HG03175 (cell line): ENCODE measurements at regions not wholly inside any gene's neighbourhood (a gene's known extent, or its start where the extent isn't known, plus 50 kb on each side); places are given as distances from the start of the nearest gene placed in this dataset.
"Not testable (repeated sequence)": the region's sequence is repeated elsewhere in the genome, so short reads cannot be mapped to it uniquely, and the experiment has no call there.

Experiments
- ATAC-seq: cut with Tn5 transposase; IDR thresholded peaks from one replicate; pipeline ENCODE4 v1.9.1; 2021; ENCODE audit warnings: mild to moderate bottlenecking, moderate library complexity; ENCODE audit not compliant: unreplicated experiment

DNA sequence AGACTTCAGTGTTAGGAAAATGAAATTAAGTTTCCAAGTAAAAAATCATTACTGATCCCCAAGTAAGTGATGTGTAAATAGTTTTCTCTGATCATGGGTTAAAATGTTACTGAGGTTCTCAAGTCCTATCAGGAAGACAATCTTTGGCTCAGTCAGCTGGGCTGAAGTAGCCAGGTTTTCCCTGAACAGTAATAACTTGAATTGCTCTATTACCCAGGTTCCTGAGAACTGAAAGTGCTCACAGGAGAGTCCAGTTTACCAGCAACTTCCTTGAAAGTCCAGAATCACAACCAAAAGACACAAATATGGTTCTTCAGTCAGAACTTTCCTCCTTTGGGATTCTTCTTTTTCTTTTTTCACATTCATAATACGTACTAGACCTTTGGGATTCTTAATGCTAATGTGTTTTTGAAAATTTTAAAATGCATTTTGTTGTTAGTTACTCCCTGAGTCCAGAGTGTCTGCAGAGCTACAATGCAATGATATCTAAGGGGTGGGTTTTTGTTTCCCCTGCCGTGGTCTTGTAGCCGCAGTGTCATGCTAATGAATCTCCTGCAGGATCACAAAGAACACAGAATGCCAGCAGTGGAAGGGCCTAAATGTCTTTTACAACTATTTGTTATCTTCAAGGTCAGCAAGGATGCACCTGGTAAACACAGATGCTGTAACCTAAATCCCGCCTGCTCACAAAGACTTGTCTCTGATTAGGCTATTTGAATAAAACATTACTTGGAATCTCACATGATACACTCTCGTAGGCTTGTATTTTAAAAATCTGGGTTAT, 439.8 kb upstream of the NR3C2 start:
- ATAC-seq = no peak

DNA sequence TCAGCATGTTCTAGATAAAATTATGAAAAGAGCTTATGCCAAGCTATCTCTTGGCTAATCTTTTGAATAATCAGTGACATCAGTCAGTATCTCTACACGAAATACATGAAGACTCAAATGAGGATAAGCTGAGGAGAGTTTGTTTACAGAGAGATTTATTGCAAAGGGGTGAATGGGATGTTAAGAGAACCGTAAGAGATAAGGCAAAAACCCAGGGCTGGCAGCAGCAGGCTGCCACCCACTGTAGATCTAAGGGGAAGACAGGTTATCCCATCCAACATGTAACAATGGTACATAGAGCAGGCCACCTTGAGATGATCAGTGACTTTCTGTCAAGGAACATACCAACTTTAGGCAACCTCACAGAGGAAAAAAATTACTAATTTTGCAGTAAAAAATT, 432.1 kb upstream of the NR3C2 start:
- ATAC-seq = no peak

DNA sequence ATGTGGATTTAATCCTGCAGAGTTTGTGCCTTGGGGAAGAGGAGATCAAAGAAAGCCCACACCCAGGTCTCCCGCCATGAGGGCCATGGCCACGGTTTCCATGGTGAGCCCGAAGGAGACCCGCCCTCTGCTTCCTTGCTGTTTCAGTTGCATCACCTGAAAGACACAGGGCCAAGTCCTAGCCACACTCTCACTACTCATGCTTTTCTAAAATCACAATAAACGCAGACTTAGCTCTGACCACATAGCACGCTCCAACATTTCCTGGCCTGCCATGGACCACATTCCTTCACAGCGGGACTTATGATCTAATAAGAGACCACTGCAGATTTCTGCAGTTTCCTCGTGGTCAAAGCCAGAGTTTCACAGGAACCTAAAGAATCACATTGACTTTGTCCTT, 426.0 kb upstream of the NR3C2 start:
- ATAC-seq = no peak

DNA sequence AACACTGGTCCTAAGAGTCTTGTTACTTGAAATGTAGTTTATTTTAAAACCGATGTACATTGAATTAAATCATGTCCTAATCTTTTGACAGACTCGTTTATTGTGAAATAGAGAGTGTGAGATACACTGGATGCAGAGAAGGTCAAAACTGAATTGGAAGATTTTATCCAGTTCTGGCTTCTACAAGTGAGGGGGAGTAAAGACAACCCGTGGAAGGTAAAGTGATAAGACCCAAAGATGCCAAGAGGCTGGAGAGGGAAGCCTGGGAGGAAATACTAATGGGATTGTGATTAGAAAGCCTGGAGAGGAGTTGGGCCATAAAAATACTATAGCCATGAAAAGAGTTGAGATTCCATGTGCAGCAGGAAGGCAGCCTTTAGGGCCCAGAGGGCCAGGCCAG, 424.5 kb upstream of the NR3C2 start:
- ATAC-seq = no peak

DNA sequence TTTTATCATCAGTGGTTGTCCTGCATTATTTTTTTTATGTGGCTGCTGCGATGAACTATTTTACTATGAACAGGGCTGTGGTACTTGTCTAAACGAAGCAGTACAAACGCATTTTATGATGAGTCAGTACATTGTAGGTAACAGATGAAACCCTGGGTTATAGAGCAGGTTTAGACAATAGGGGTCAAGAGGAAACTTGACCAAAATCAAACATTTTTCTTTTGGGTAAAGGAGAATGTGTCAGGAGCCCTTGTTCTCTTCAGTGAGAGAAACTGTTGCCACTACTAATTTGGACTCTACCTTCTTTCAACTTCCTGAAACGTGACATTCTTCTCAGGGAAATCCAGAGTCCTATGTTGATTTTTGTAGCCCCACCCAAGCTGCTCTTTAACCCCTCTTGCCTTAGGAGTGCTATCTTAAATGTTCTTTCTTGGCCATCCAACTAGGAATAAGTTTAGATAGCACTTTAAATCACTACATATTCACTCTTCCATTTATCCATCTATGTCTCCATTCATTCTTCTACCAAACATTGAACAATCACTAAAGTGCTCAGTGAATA, 415.8 kb upstream of the NR3C2 start:
- ATAC-seq = no peak

DNA sequence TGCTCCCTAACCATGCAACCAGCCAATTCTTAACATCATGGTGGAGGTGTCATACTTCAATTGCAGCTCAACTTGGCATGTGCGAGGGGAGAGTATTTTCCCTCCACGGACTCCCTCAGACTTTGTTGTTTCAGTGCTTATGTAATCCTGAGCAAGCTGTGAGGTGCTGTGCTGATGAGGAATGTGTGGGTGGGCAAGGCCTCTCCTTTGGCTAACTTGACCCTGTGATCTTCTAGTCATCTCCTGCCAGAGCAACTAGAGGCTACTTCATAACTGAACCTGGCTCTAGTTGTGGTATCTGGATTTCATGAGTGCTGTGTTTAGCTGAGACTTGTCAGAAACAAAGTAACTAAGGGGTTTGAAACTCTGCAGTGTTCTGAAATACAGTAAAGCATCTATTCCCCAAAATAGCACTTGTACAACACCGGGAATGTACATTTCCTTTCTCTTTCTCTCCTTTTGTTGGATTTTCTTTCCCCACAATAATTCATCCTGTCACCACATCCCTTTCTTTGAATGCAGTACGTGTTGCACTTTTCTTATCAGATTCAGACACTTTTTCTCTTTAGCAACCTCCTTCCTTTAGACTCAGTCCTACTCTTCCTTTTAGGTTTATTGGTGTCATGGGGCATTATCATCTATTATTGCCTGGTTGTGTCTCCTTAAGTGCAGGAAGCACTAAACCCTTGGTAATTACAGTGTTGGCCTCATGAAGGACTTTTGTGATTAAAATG, 415.2 kb upstream of the NR3C2 start:
- ATAC-seq = no peak

DNA sequence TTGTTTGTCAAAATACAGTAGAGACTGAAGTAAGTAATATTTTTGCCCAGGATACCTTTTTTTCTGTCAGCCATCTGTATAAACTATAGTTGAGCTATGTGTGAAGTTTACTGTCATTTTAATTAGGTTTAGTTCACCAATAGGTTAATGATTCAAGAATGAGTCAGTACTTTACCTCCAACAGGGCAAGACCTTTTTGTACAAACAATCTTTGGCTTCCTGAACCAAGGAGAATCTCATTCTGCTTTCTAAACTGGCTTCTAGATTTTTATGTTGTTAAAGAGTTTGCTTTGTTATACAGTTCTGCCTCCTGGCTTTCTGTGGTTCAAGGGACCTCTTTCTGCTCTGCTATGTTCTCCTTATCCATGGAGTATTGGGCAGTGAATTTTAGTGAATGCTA, 412.0 kb upstream of the NR3C2 start:
- ATAC-seq = no peak

DNA sequence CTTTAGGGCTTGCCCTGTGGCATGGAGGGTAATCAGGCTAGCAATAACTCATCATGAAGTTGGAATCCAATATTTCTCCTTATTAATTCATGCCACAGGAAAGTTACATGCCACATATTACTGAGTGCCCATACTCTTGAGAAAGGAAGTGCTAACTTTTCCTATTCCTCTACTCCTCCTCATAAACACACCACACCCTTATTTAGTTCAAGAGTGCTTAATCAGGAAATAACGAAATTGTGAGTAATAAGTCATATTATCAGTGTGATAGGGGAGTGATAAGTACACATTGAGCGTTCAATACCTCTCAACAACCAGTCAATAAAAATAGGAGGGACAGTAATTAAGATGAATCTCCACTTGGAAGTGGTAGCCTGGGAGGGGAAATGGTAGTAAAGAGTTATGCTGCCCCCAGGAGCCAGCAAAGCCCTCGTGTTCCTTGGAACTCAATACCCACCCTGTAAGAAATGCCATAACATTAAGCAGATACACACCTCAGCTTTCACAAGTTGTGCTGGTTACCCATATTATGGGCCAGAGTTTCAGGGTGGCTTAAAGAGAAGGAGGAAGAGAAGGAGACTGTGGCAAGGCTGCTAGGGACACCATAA, 410.0 kb upstream of the NR3C2 start:
- ATAC-seq = no peak

DNA sequence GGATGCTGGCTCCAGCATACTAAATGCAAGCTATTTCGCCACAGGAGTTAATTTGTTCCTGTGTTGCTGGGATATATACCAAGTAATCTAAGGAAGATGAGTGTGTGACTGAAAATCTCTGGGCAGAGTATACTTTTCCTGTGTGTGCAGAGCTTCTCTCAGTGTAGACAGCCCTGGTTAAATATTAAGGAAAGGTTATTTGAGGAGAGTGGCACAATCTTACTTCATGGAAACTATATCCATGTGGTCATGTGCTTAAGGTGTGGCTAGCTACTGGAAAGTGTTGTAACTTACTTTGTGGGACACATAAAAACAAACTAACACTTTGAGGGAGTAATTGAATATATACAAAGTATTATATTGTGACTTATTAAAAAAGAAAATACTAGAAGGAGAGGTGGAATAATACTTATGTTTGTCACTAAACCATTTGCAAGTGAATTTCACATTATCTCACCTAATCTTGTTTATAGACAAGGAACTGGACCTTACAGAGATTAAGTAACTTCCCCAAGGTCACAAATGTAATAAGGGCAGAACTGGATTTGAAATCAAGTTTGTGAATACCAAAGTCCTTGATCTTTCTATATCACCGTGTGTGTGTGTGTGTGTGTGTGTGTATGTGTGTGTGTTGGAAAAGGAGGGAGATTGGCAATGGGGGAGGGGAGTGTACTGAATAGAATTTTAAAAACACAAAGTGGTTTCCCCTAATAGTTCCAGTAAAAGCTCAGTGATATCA, 408.2 kb upstream of the NR3C2 start:
- no peak for ATAC-seq

DNA sequence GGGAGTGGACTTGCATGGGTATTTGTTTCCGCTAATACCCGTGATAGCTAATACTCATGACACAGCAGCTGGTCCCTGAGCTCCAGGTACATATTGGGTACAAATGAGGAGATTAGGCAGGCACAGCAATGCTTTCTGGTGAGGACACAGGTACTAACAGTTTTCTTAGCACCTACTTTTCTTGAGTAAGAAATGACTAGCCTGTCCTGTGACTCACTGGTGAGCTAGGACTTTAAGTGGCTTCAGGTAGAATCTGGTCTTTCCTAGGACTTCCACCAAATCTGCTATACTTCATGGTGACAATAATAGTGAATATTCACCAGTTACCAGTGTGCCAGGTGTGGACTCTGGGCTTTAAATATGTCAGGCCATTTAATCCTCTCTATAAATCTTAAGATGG, 407.4 kb upstream of the NR3C2 start:
- ATAC-seq = no peak

DNA sequence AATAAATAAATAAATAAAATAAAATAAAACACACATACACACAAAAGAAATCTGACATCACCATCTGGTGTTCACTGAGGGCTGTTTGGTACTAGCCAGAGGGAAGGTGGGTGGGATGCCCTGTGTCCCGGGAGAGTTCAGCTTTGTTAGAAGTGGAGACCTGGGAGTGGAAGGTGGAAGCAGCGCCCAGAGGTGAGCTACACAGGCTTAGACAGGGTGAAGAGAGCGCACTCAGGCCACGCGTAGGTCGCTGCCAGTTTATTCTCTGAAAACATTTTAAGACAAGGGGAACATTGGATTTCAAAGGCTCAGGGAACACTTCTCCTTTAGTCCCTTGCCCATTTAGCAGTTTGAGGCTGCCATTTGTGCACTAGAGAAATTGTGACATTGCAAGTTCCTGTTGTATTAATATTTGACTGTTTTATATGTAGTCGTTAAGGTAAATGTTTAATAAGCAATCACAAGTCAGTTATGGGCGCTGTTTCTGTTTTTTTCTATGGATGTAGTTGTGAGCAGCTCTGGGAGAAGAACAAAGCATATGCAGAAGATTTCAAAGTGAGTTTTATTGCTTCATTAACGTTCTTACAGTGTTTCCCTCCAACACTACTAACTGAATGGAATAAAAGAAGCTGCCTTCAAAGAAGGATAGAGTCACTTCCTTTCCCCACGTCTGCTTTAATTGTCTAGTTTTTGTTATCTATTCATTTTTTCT, 405.5 kb upstream of the NR3C2 start:
- no peak for ATAC-seq

DNA sequence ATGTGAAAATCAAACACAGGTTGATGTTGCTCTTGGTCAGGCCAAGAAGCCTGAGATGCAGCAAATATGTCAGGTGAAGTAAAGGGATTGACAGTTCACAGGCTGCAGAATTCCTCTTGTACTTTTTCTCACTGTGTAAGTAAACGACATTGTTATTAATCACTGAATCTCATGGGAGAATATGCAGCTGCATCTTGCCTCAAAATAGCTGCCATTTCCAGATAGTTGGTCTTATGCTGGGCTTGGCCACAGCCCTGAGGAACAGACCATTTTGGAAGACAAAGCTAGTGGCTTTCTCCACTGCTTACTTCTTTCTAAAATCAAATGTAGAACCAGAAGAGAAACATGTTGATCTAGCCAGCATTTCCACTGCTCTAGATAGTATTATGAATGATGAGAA, 403.4 kb upstream of the NR3C2 start:
- no peak for ATAC-seq

DNA sequence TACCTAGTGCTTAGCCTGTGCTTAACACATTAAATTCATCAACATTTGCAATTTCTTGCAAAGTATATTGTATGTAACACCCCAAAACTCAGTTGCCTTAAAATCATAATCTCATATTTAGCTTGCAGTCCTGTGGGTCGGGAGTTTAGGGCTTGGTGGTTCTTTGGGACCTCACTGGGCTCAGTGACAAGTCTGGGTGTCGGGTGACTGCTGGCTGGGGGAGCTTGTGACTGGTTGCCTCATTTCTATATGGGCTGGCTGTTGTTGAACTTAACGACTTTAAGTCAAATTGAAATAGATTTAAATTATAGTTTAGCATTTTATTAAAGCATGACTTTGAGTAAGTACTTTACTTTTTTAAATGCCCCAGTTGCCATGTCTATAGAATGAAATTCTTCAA, 401.4 kb upstream of the NR3C2 start:
- no peak for ATAC-seq

DNA sequence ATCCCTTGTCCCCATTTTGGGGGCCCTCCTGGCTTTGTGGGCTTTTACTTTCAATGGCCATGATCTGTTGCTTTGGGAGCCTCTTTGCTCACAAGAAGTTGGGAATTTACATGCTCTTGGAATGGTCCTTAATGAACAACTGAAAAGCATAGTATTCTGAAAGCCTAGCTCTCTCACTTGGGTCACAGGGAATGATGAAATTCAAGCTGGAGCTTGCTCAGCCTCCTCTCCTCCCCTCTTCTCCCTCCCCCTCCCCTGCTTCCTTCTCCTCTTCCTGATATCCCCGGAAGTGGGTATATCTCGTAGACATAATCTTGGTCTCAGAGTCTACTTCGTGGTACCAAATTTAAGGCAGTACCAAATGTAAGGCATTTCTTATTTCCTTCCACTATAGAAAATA, 400.6 kb upstream of the NR3C2 start:
- no peak for ATAC-seq

DNA sequence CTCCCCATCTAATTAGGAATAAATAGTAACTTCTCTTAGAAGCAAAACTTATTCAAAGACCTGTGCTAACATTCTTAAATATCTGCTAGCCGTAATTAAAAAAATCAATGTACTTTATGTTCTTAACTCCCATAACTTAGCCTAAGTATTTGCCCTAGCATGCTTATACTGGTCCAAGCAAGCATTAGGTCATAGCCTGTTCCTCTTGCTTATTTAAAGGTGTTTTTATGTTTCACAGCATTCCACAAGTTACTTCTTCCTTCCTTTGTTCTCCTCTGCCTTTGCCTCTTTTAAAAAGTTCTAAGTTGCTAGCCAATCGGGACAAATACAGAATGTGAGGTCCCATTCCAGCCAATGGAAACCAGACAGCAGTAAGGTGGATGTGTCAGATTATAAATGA, 395.4 kb upstream of the NR3C2 start:
- ATAC-seq = not testable (repeated sequence)

DNA sequence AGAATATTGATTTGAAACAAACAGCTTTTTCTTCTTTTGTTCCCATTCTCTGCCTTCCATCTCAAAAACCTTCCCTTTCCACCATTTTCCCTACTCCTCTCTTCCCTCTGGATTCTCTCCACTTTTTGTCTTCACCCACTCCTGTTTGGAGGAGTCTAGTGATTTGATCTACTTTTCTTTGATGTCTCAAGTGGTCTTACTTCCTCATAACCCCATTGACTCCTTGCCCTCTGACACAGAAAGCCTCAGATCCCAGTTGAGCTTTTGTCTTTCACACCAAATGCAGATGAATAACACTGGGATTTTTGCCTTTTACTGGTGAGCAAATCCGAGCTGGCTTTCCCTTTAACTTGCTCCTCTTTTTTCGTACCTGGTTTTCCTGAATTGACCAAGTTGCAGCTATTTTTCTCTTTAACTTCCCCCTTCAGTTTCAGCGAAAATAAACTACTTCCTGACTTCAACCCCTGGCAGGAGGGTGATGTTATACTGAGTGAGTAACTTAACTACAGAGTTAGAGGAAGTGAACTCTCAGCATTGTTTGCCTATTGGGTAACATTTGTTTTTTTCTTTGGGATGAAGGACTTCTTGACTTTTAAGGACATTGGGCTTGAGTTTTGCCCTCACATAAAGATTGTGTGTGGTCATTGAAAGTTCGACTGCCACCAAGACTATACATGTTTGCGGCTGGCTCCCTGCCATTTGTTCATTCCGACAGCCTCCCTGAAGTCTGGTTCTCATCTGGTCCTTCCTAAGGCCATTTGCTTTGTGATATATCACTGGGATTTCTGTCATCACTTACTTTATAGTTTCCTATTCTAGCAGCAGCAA, 392.8 kb upstream of the NR3C2 start:
- ATAC-seq = peak; percentile 70

DNA sequence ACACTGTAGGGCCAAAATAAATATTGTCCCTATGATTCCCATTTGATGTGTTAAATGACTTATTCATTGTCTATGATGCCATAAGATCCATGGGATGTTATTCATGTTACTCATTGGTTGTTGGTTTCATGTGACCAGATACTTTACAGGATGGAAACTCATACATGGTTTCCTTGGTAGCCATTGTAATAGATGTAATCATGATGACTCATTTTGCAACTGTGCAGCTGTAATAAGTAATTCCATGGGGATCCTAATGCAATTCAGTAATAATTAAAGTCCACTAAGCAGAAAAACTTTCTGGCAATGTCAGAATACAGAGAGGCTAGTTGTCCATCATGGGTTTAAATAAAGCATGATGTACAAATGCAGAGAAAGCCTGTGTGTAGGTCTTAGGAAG, 389.7 kb upstream of the NR3C2 start:
- ATAC-seq = peak; percentile 40

DNA sequence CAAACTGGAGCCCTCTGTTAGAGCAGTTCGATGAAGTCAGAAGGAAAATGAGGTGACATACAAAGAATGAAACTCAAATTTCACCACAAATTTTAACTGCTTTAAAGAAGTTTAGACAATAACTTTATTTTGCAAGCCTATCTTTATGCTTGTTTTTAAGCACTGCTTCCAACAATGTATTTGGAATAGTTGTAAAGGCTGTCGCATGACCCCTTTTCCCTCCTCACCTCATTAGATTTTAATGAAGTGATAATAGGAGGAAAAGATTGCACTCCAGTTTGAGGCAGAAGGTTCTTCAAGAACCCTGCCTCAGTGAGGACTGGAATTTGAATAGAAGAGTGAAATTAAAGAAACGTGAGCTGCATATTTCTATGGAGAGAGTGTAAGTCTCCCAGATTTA, 386.1 kb upstream of the NR3C2 start:
- no peak for ATAC-seq

DNA sequence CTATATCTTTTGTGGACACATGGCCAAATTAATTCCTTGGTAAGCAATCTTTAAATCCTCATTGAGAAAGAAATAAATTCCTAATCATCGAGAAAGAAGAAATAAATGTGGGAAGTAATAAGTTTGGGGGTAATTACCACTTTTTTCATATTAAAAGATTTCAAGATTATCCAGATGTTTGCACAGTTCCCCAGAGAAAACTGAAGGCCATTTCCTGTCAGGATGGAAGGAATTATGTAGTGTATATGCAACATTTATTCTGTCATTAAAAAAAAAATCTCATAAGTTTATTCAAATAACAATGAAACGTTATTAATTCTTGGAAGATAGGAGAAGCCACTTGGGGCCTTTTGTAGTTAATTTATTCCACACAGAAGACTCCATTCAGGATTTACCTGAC, 385.6 kb upstream of the NR3C2 start:
- ATAC-seq = no peak

DNA sequence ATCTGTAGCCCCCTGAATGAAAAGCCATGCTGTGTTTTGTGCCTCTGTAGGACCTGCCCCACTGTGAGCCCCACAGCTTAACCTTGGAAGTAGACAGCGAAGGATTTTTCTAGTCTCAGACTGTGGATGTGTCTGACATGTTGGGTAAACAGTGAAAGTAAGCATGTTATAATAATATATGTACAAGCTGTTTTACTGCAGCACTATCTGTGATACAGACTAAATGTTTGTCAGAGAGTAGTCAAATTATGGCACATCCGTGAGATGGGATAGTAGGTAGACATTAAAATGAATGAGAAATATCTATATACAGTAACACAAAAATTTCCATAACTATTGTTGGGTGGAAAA, 381.2 kb upstream of the NR3C2 start:
- no peak for ATAC-seq
